Body of pancreas (tissue), 4 donors: ENCODE measurements at regions not wholly inside any gene's neighbourhood (a gene's known extent, or its start where the extent isn't known, plus 50 kb on each side); places are given as distances from the start of the nearest gene placed in this dataset.

Source experiments
- POLR2A ChIP-seq, 3 donors: fragments of 450-650 bp; IDR thresholded peaks; one replicate each; pipeline ENCODE4 v1.6.1; 2016; ENCODE audit warnings: antibody characterized with exemption in 3 of 3, mild to moderate bottlenecking in 2 of 3
- TF ChIP-seq, protein P1 (sequence below), 7 experiments: fragments of 450-650 bp in 4 of 7; fragments of 200-600 bp in 3 of 7; sonication (generic) in 3 of 7; IDR thresholded peaks; one replicate each; pipeline ENCODE4 v1.5.1; 2016 to 2019; ENCODE audit warnings: antibody characterized with exemption in 7 of 7

DNA sequence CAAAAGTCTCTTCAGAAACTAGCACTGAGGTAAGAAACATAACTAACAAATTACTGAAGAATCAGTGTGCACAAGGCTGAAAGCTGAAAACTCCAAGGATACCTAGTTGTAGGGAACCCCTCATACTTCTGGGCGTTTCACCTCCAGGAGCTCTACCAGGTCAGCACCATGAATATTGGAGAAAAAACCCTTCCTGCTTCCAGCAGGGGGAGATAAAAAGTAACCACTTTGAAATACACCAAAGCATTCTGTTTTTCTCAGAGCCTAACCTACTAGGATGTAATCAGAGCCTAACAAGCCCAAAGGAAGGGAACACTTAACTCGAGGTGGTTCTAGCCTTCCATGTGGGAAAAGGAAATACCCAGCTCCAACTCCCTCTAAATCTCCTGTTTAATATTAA is 175.8 kb upstream of the MME start:
- TF ChIP-seq, protein P1, sequence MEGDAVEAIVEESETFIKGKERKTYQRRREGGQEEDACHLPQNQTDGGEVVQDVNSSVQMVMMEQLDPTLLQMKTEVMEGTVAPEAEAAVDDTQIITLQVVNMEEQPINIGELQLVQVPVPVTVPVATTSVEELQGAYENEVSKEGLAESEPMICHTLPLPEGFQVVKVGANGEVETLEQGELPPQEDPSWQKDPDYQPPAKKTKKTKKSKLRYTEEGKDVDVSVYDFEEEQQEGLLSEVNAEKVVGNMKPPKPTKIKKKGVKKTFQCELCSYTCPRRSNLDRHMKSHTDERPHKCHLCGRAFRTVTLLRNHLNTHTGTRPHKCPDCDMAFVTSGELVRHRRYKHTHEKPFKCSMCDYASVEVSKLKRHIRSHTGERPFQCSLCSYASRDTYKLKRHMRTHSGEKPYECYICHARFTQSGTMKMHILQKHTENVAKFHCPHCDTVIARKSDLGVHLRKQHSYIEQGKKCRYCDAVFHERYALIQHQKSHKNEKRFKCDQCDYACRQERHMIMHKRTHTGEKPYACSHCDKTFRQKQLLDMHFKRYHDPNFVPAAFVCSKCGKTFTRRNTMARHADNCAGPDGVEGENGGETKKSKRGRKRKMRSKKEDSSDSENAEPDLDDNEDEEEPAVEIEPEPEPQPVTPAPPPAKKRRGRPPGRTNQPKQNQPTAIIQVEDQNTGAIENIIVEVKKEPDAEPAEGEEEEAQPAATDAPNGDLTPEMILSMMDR (IDR thresholded peaks at IDR 0.05): peak in 2 of 7 experiments; percentile 15 to 19
- no peak for TF ChIP-seq POLR2A (IDR thresholded peaks at IDR 0.05)
